HepG2 (cell line): ENCODE measurements at regions not wholly inside any gene's neighbourhood (a gene's known extent, or its start where the extent isn't known, plus 50 kb on each side); places are given as distances from the start of the nearest gene placed in this dataset.

ENCODE experiments used
- BORCS8-MEF2B ChIP-seq: sonication (generic); formaldehyde crosslinking; IDR thresholded peaks from 2 replicates; pipeline ENCODE4 v1.8.0; 2022; ENCODE audit warnings: mild to moderate bottlenecking, missing genetic modification reagents
- ELF3 ChIP-seq: IDR thresholded peaks from 2 replicates; pipeline ENCODE4 v1.6.1; 2016; ENCODE audit warnings: missing genetic modification reagents, missing compliant biosample characterization
- HDAC6 ChIP-seq: fragments of 200-600 bp; sonication (generic); IDR thresholded peaks from 2 replicates; pipeline ENCODE4 v1.7.0; 2017; ENCODE audit warnings: mild to moderate bottlenecking, antibody characterized with exemption, low read length, low read depth
- KAT8 ChIP-seq: IDR thresholded peaks from 2 replicates; pipeline ENCODE4 v1.6.1; 2016; ENCODE audit warnings: missing genetic modification reagents, missing compliant biosample characterization
- MIER3 ChIP-seq: IDR thresholded peaks from 2 replicates; pipeline ENCODE4 v1.6.1; 2016; ENCODE audit warnings: missing compliant biosample characterization, borderline replicate concordance
- SAP130 ChIP-seq: IDR thresholded peaks from 2 replicates; pipeline ENCODE4 v1.6.1; 2016; ENCODE audit warnings: low read depth
- ZMYM4 ChIP-seq: sonication (generic); formaldehyde crosslinking; IDR thresholded peaks from 2 replicates; pipeline ENCODE4 v1.8.1; 2023; ENCODE audit warnings: mild to moderate bottlenecking, missing genetic modification reagents
- ZNF207 ChIP-seq: fragments of 450-650 bp; IDR thresholded peaks from 2 replicates; pipeline ENCODE4 v1.6.1; 2016; ENCODE audit warnings: antibody characterized with exemption, borderline replicate concordance
- ZNF614 ChIP-seq: IDR thresholded peaks from 2 replicates; pipeline ENCODE4 v1.6.1; 2018; ENCODE audit warnings: missing biosample characterization, missing genetic modification reagents, inconsistent platforms, borderline replicate concordance
- ZNF776 ChIP-seq: sonication (generic); formaldehyde crosslinking; IDR thresholded peaks from 2 replicates; pipeline ENCODE4 v1.4.0; 2020; ENCODE audit warnings: mild to moderate bottlenecking, missing genetic modification reagents
- ZSCAN31 ChIP-seq: sonication (generic); formaldehyde crosslinking; IDR thresholded peaks from 2 replicates; pipeline ENCODE4 v1.5.0; 2020; ENCODE audit warnings: low read depth, mild to moderate bottlenecking, missing genetic modification reagents
- TF ChIP-seq, protein P1 (sequence below): sonication (generic); formaldehyde crosslinking; IDR thresholded peaks from 2 replicates; pipeline ENCODE4 v1.5.1; 2020; ENCODE audit warnings: mild to moderate bottlenecking, missing genetic modification reagents, borderline replicate concordance
- TF ChIP-seq, protein P2 (sequence below): IDR thresholded peaks from 2 replicates; pipeline ENCODE4 v1.4.0; 2020; ENCODE audit warnings: mild to moderate bottlenecking, missing genetic modification reagents
- TF ChIP-seq, protein P3 (sequence below): sonication (generic); formaldehyde crosslinking; IDR thresholded peaks from 2 replicates; pipeline ENCODE4 v1.8.0; 2023; ENCODE audit warnings: mild to moderate bottlenecking, missing genetic modification reagents
- TF ChIP-seq, protein P4 (sequence below): sonication (generic); formaldehyde crosslinking; IDR thresholded peaks from 2 replicates; pipeline ENCODE4 v1.4.0; 2020; ENCODE audit warnings: missing genetic modification reagents
- TF ChIP-seq, protein P5 (sequence below): IDR thresholded peaks from 2 replicates; pipeline ENCODE4 v1.6.1; 2016; ENCODE audit warnings: missing biosample characterization, missing genetic modification reagents, low read depth

DNA sequence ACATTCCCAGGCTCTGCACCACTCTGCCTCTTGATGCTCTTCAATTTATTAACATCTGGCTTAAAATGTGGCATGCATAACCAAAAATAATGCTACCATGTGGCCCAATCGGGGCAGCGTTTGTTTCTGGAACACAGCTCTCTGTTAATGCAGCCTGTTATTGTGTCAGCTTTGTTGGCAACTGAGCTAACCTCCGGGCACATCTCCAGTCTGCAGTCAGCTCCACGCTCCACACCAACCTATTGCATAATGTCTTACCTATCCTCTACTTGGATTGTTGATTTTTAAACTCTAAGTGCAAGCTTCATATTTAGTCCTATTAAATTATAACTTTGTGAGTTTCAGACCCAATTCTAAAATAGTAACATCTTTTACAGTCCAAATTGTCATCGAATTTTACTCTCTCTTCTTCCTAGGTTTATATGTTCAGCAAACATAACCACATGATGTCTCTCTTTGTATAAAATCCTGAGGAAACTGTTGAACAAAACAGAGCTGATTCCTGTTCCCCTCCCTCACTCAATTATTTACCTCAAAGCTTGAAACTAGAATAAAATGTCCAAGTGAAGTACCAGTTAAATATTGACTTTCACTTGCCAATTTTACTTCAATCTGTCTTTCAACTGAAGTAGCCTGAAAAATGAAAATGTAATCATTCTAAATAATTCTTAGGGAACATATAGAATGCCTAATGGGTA is 92.2 kb upstream of the RAPGEF2 start (continued):
- TF ChIP-seq, protein P1, sequence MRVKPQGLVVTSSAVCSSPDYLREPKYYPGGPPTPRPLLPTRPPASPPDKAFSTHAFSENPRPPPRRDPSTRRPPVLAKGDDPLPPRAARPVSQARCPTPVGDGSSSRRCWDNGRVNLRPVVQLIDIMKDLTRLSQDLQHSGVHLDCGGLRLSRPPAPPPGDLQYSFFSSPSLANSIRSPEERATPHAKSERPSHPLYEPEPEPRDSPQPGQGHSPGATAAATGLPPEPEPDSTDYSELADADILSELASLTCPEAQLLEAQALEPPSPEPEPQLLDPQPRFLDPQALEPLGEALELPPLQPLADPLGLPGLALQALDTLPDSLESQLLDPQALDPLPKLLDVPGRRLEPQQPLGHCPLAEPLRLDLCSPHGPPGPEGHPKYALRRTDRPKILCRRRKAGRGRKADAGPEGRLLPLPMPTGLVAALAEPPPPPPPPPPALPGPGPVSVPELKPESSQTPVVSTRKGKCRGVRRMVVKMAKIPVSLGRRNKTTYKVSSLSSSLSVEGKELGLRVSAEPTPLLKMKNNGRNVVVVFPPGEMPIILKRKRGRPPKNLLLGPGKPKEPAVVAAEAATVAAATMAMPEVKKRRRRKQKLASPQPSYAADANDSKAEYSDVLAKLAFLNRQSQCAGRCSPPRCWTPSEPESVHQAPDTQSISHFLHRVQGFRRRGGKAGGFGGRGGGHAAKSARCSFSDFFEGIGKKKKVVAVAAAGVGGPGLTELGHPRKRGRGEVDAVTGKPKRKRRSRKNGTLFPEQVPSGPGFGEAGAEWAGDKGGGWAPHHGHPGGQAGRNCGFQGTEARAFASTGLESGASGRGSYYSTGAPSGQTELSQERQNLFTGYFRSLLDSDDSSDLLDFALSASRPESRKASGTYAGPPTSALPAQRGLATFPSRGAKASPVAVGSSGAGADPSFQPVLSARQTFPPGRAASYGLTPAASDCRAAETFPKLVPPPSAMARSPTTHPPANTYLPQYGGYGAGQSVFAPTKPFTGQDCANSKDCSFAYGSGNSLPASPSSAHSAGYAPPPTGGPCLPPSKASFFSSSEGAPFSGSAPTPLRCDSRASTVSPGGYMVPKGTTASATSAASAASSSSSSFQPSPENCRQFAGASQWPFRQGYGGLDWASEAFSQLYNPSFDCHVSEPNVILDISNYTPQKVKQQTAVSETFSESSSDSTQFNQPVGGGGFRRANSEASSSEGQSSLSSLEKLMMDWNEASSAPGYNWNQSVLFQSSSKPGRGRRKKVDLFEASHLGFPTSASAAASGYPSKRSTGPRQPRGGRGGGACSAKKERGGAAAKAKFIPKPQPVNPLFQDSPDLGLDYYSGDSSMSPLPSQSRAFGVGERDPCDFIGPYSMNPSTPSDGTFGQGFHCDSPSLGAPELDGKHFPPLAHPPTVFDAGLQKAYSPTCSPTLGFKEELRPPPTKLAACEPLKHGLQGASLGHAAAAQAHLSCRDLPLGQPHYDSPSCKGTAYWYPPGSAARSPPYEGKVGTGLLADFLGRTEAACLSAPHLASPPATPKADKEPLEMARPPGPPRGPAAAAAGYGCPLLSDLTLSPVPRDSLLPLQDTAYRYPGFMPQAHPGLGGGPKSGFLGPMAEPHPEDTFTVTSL (CRISPR knock-in tag): no peak
- TF ChIP-seq, protein P2, sequence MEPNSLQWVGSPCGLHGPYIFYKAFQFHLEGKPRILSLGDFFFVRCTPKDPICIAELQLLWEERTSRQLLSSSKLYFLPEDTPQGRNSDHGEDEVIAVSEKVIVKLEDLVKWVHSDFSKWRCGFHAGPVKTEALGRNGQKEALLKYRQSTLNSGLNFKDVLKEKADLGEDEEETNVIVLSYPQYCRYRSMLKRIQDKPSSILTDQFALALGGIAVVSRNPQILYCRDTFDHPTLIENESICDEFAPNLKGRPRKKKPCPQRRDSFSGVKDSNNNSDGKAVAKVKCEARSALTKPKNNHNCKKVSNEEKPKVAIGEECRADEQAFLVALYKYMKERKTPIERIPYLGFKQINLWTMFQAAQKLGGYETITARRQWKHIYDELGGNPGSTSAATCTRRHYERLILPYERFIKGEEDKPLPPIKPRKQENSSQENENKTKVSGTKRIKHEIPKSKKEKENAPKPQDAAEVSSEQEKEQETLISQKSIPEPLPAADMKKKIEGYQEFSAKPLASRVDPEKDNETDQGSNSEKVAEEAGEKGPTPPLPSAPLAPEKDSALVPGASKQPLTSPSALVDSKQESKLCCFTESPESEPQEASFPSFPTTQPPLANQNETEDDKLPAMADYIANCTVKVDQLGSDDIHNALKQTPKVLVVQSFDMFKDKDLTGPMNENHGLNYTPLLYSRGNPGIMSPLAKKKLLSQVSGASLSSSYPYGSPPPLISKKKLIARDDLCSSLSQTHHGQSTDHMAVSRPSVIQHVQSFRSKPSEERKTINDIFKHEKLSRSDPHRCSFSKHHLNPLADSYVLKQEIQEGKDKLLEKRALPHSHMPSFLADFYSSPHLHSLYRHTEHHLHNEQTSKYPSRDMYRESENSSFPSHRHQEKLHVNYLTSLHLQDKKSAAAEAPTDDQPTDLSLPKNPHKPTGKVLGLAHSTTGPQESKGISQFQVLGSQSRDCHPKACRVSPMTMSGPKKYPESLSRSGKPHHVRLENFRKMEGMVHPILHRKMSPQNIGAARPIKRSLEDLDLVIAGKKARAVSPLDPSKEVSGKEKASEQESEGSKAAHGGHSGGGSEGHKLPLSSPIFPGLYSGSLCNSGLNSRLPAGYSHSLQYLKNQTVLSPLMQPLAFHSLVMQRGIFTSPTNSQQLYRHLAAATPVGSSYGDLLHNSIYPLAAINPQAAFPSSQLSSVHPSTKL (CRISPR knock-in tag): peak; percentile 57
- TF ChIP-seq HDAC6 (no peak), MIER3 (CRISPR knock-in tag) (no peak; the same call in 1 of the 2 replicates), ZSCAN31 (CRISPR knock-in tag) (no peak), ZMYM4 (CRISPR knock-in tag) (no peak), BORCS8-MEF2B (CRISPR knock-in tag) (no peak), SAP130 (CRISPR knock-in tag) (peak; percentile 59), KAT8 (CRISPR knock-in tag) (0 out of 2 replicates have a peak, but pooled peaks have one; percentile 19), ELF3 (0 out of 2 replicates have a peak, but pooled peaks have one; percentile 14), ZNF776 (CRISPR knock-in tag) (no peak), ZNF614 (CRISPR knock-in tag) (0 out of 2 replicates have a peak, but pooled peaks have one; percentile 41), ZNF207 (no peak)
- TF ChIP-seq, protein P3, sequence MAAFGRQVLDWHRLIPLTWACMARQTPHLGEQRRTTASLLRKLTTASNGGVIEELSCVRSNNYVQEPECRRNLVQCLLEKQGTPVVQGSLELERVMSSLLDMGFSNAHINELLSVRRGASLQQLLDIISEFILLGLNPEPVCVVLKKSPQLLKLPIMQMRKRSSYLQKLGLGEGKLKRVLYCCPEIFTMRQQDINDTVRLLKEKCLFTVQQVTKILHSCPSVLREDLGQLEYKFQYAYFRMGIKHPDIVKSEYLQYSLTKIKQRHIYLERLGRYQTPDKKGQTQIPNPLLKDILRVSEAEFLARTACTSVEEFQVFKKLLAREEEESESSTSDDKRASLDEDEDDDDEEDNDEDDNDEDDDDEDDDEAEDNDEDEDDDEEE (CRISPR knock-in tag): no peak
- TF ChIP-seq, protein P4, sequence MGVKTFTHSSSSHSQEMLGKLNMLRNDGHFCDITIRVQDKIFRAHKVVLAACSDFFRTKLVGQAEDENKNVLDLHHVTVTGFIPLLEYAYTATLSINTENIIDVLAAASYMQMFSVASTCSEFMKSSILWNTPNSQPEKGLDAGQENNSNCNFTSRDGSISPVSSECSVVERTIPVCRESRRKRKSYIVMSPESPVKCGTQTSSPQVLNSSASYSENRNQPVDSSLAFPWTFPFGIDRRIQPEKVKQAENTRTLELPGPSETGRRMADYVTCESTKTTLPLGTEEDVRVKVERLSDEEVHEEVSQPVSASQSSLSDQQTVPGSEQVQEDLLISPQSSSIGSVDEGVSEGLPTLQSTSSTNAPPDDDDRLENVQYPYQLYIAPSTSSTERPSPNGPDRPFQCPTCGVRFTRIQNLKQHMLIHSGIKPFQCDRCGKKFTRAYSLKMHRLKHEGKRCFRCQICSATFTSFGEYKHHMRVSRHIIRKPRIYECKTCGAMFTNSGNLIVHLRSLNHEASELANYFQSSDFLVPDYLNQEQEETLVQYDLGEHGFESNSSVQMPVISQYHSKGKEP (CRISPR knock-in tag): no peak
- TF ChIP-seq, protein P5, sequence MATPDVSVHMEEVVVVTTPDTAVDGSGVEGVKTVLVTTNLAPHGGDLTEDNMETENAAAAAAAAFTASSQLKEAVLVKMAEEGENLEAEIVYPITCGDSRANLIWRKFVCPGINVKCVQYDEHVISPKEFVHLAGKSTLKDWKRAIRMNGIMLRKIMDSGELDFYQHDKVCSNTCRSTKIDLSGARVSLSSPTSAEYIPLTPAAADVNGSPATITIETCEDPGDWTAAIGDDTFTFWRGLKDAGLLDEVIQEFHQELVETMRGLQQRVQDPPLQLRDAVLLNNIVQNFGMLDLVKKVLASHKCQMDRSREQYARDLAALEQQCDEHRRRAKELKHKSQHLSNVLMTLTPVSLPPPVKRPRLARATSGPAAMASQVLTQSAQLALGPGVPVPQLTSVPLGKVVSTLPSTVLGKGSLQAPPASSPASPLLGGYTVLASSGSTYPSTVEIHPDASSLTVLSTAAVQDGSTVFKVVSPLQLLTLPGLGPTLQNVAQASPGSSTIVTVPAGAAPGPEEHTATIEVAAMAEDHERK: no peak
